GM12875 (cell line): ENCODE measurements at regions not wholly inside any gene's neighbourhood (a gene's known extent, or its start where the extent isn't known, plus 50 kb on each side); places are given as distances from the start of the nearest gene placed in this dataset.

Experiments used
- H3K4me3 ChIP-seq: one replicate; pipeline ENCODE4 v1.5.1; 2011; ENCODE audit warnings: low read depth, low read length, control low read depth
- TF ChIP-seq, protein P1 (sequence below): IDR thresholded peaks from 2 replicates; pipeline ENCODE4 v1.5.1; 2011; ENCODE audit warnings: low read depth, mild to moderate bottlenecking, control low read depth, inconsistent platforms, low read length, moderate library complexity, borderline replicate concordance; ENCODE audit not compliant: insufficient read depth

DNA sequence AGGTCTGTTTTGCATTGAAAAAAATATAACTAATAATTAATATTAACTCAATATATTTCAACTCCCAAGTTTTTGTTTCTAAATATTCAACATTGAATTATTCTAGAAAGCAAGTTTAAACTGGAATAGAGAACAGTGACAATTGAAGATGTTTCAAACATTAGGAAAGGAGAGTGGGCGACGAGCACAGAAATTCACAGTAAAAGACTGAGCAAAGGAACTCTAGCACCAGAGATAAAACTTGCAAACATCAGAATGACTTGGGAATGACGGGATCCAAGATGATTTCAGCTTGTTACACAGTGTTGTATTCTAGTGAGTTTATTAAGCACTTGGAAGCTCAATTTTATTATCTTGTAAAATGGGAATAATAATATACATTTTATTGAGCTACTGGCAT, 56.6 kb upstream of the CNTN5 start:
- TF ChIP-seq, protein P1, sequence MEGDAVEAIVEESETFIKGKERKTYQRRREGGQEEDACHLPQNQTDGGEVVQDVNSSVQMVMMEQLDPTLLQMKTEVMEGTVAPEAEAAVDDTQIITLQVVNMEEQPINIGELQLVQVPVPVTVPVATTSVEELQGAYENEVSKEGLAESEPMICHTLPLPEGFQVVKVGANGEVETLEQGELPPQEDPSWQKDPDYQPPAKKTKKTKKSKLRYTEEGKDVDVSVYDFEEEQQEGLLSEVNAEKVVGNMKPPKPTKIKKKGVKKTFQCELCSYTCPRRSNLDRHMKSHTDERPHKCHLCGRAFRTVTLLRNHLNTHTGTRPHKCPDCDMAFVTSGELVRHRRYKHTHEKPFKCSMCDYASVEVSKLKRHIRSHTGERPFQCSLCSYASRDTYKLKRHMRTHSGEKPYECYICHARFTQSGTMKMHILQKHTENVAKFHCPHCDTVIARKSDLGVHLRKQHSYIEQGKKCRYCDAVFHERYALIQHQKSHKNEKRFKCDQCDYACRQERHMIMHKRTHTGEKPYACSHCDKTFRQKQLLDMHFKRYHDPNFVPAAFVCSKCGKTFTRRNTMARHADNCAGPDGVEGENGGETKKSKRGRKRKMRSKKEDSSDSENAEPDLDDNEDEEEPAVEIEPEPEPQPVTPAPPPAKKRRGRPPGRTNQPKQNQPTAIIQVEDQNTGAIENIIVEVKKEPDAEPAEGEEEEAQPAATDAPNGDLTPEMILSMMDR = no peak
- H3K4me3 ChIP-seq = no peak overlapping the region

DNA sequence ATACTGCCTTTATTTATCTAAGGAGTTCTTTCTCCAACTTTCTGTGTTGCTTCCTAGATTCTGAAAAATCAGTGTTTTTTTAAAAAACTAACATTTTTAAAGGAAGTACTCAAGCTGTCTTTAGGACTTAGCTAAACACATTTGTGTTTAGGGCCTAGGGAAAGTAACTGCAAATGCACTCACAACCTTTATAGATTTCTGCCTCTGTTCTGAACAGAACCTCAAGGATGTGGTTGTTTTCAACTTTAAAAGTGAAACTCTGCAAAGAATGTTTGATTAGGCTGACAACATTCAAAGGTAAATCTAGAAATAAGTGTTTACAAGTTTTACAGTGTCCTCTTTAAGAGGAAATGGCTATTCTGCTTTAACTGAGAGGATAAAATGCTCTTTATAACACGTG, 55.4 kb upstream of the CNTN5 start:
- TF ChIP-seq, protein P1 = no peak

DNA sequence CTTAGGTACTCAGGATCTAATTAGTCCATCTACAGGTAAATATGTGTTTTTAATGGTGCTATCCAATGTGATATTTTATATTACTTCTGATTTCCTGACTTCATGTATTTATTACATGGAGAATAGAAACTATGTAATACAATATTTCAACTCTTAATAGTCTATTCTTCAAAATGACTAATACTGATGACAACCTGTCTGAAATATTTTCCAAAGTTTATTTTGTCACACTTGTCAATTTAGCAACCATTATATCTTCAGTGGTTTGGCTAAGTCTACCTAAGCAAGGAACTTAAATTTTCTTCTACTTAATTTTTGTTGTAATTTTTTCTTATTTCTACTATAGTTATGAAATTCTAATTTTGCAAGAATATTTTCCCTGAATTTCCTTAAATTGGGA, 55.0 kb upstream of the CNTN5 start:
- no peak overlapping the region for H3K4me3 ChIP-seq
- TF ChIP-seq, protein P1 = no peak

More for the DNA sequence above, 55.4 kb upstream of the CNTN5 start:
- H3K4me3 ChIP-seq = no peak overlapping the region

DNA sequence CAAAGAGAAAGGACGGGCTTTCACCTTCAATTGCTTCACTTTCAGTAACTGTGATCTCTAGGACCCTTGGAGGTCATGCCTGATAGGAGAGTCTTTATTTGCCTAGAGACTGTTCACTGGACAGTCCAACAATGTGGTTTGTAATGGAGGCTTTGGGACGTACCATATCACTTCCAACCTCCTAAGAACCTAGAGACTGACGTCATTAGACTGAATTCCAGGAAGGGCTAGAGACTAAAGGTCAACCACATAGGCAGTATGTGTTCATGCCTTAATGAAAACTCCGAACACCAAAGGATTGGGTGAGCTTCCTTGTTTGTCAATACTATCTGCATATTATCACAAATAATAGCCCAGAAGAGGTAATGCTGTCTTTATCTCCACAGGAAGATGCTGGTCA, 53.7 kb upstream of the CNTN5 start:
- H3K4me3 ChIP-seq = no peak overlapping the region
- TF ChIP-seq, protein P1 = no peak
